NB4 (cell line): ENCODE measurements at regions not wholly inside any gene's neighbourhood (a gene's known extent, or its start where the extent isn't known, plus 50 kb on each side); places are given as distances from the start of the nearest gene placed in this dataset.

ENCODE experiments used
- DNase-seq: peaks from one replicate; pipeline ENCODE4 v3.0.0; 2010; ENCODE audit warnings: low read depth
- H3K4me3 ChIP-seq: one replicate; pipeline ENCODE4 v1.5.1; 2011; ENCODE audit warnings: mild to moderate bottlenecking, low read depth, low read length, moderate library complexity
- CTCF ChIP-seq: IDR thresholded peaks from one replicate; pipeline ENCODE4 v1.5.1; 2012; ENCODE audit warnings: low read depth, low read length
- MAX ChIP-seq: IDR thresholded peaks from 2 replicates; pipeline ENCODE4 v1.6.1; 2011; ENCODE audit warnings: low read depth, low read length
- MYC ChIP-seq: IDR thresholded peaks from 2 replicates; pipeline ENCODE4 v1.6.1; 2011; ENCODE audit warnings: low read depth, low read length
- POLR2A ChIP-seq: IDR thresholded peaks from 2 replicates; pipeline ENCODE4 v1.6.1; 2011; ENCODE audit warnings: mild to moderate bottlenecking; ENCODE audit not compliant: insufficient read length; ENCODE audit errors: extremely low read depth

GRCh38 chr14:35988550-35988949 is 162.4 kb downstream of the BRMS1L start:
- TF ChIP-seq MYC: no peak
- no peak for TF ChIP-seq POLR2A
- no peak for TF ChIP-seq CTCF
- no peak for TF ChIP-seq MAX
- H3K4me3 ChIP-seq: no peak overlapping the region
- no peak for DNase-seq

- DNase-seq: no peak
- no peak overlapping the region for H3K4me3 ChIP-seq
- TF ChIP-seq MYC: no peak
- no peak for TF ChIP-seq CTCF
- TF ChIP-seq POLR2A: no peak
- no peak for TF ChIP-seq MAX
These were observed 161.6 kb downstream of the BRMS1L start for GRCh38 chr14:35987731-35988130.

GRCh38 chr14:35986219-35986573 is 160.1 kb downstream of the BRMS1L start:
- no peak overlapping the region for H3K4me3 ChIP-seq
- DNase-seq: peak; percentile 42
- TF ChIP-seq MYC (no peak), MAX (no peak), POLR2A (no peak), CTCF (no peak)

- DNase-seq: peak; percentile 4
- no peak for TF ChIP-seq MAX
- TF ChIP-seq CTCF: no peak
- TF ChIP-seq POLR2A: no peak
- TF ChIP-seq MYC: no peak
- H3K4me3 ChIP-seq: no peak overlapping the region
These were observed 159.5 kb downstream of the BRMS1L start for GRCh38 chr14:35985474-35986218.

- TF ChIP-seq MAX (no peak), CTCF (no peak), POLR2A (no peak), MYC (no peak)
- H3K4me3 ChIP-seq: no peak overlapping the region
- no peak for DNase-seq
These were observed 153.4 kb downstream of the BRMS1L start for GRCh38 chr14:35979531-35979930.
